HepG2 (cell line): ENCODE measurements at regions not wholly inside any gene's neighbourhood (a gene's known extent, or its start where the extent isn't known, plus 50 kb on each side); places are given as distances from the start of the nearest gene placed in this dataset.

Source experiments
- ATAC-seq: fragments of 200-7000 bp; cut with Tn5 transposase; 3 replicates; pipeline ENCODE4 v1.9.1; 2020; ENCODE audit warnings: mild to moderate bottlenecking, moderate library complexity
- BruUV-seq: library from RNA; stranded (reverse); fragments of 400-500 nt; replicated peaks from 2 replicates; lab custom pipeline; 2021; lab: Mats Ljungman, UMichigan
- CTCF ChIA-PET: fragments of 300-600 bp; formaldehyde crosslinking; extraction: SDS; loops from one replicate; lab custom pipeline; 2021; ENCODE audit warnings: low total read pairs, inconsistent platforms, low intra/inter-chr PET ratio; lab: Yijun Ruan, JAX
- POLR2A ChIA-PET: fragments of 350-600 bp; sonication (Branson Sonifier 250); formaldehyde crosslinking; loops from one replicate; lab custom pipeline; 2020; ENCODE audit warnings: antibody characterized with exemption, inconsistent platforms; lab: Yijun Ruan, JAX
- DNase-seq: peaks from one replicate; pipeline ENCODE4 v3.0.0-alpha.2; 2015; ENCODE audit warnings: low spot score
- FAIRE-seq: peaks from 3 replicates; lab custom pipeline; 2011; peaks lifted over from hg19 to GRCh38; lab: Jason Lieb, UNC
- H2AFZ ChIP-seq: one replicate; pipeline ENCODE4 v1.6.1; 2011; ENCODE audit warnings: low read length, inconsistent platforms
- H3K27ac ChIP-seq: fragments of 300-600 bp; 3 replicates; pipeline ENCODE4 v1.8.0; 2011; ENCODE audit warnings: mixed run types, mild to moderate bottlenecking, mixed read lengths, low read length, inconsistent platforms; ENCODE audit not compliant: insufficient read depth; ENCODE audit errors: extremely low read length
- H3K27me3 ChIP-seq, 2 experiments: fragments of 200-600 bp in 1 of 2; 2 replicates in 1 of 2; 3 replicates in 1 of 2; pipeline versions ENCODE4 v1.6.0 to v1.8.0; 2011; ENCODE audit warnings: low read length in 2 of 2, mild to moderate bottlenecking in 2 of 2, moderate library complexity in 2 of 2, inconsistent platforms in 1 of 2; ENCODE audit not compliant: insufficient read depth in 2 of 2, control insufficient read depth in 1 of 2
- H3K36me3 ChIP-seq, 2 experiments: fragments of 200-600 bp in 1 of 2; replicated peaks in 1 of 2; 2 replicates in 1 of 2; 3 replicates in 1 of 2; pipeline versions ENCODE4 v1.5.1 to v1.8.0; 2011; ENCODE audit warnings: low read length in 2 of 2, inconsistent platforms in 1 of 2; ENCODE audit not compliant: insufficient read depth in 2 of 2, control insufficient read depth in 1 of 2
- H3K4me1 ChIP-seq: 2 replicates; pipeline ENCODE4 v1.5.1; 2012; ENCODE audit warnings: low read length, inconsistent platforms; ENCODE audit not compliant: insufficient read depth
- H3K4me2 ChIP-seq: 2 replicates; pipeline ENCODE4 v1.6.0; 2011; ENCODE audit warnings: low read depth, low read length, inconsistent platforms
- H3K4me3 ChIP-seq, 3 experiments: fragments of 200-600 bp in 1 of 3; sonication (generic), shearing (Covaris generic) in 1 of 3; replicated peaks in 1 of 3; 2 replicates each; pipeline ENCODE4 v1.5.1; 2011 to 2016; ENCODE audit warnings: low read length in 3 of 3, inconsistent platforms in 2 of 3, low read depth in 2 of 3, mild to moderate bottlenecking in 2 of 3, control low read depth in 1 of 3, mixed read lengths in 1 of 3; ENCODE audit not compliant: insufficient read depth in 1 of 3
- H3K79me2 ChIP-seq: one replicate; pipeline ENCODE4 v1.6.1; 2011; ENCODE audit warnings: low read length, inconsistent platforms; ENCODE audit not compliant: insufficient read depth
- H3K9ac ChIP-seq: 2 replicates; pipeline ENCODE4 v1.6.0; 2011; ENCODE audit warnings: mild to moderate bottlenecking, low read depth, low read length, inconsistent platforms; ENCODE audit not compliant: insufficient read depth
- H3K9me3 ChIP-seq: 2 replicates; pipeline ENCODE4 v1.5.1; 2012; ENCODE audit warnings: mild to moderate bottlenecking, low read length
- H4K20me1 ChIP-seq: 2 replicates; pipeline ENCODE4 v1.6.0; 2011; ENCODE audit warnings: inconsistent platforms, mild to moderate bottlenecking, low read length, moderate library complexity; ENCODE audit not compliant: insufficient read depth
- CHCHD3 ChIP-seq: sonication (generic); formaldehyde crosslinking; IDR thresholded peaks from 2 replicates; pipeline ENCODE4 v1.8.0; 2022; ENCODE audit warnings: mild to moderate bottlenecking, missing genetic modification reagents, moderate library complexity
- FIP1L1 ChIP-seq: fragments of 200-400 bp; formaldehyde crosslinking; IDR thresholded peaks from 2 replicates; pipeline ENCODE4 v1.6.1; 2018; ENCODE audit warnings: low read depth, mild to moderate bottlenecking, low read length, moderate library complexity, borderline replicate concordance; ENCODE audit not compliant: insufficient read depth
- HIVEP1 ChIP-seq: sonication (generic); formaldehyde crosslinking; IDR thresholded peaks from 2 replicates; pipeline ENCODE4 v1.4.0; 2020; ENCODE audit warnings: mild to moderate bottlenecking, missing genetic modification reagents
- KMT2B ChIP-seq: IDR thresholded peaks from 2 replicates; pipeline ENCODE4 v1.6.1; 2016; ENCODE audit warnings: missing genetic modification reagents, missing compliant biosample characterization
- NFKB2 ChIP-seq: sonication (generic); formaldehyde crosslinking; IDR thresholded peaks from 2 replicates; pipeline ENCODE4 v1.4.0; 2020; ENCODE audit warnings: missing genetic modification reagents, borderline replicate concordance
- ONECUT2 ChIP-seq: sonication (generic); formaldehyde crosslinking; IDR thresholded peaks from 2 replicates; pipeline ENCODE4 v1.4.0; 2020; ENCODE audit warnings: missing genetic modification reagents
- SPEN ChIP-seq: sonication (generic); formaldehyde crosslinking; IDR thresholded peaks from 2 replicates; pipeline ENCODE4 v1.5.1; 2020; ENCODE audit warnings: low read depth, mild to moderate bottlenecking, missing genetic modification reagents
- ZNF18 ChIP-seq: sonication (generic); formaldehyde crosslinking; IDR thresholded peaks from 2 replicates; pipeline ENCODE4 v1.8.0; 2022; ENCODE audit warnings: mild to moderate bottlenecking, missing genetic modification reagents; ENCODE audit not compliant: insufficient replicate concordance
- ZNF329 ChIP-seq: sonication (generic); formaldehyde crosslinking; IDR thresholded peaks from 2 replicates; pipeline ENCODE4 v1.9.0; 2021; ENCODE audit warnings: low read depth, mild to moderate bottlenecking, missing genetic modification reagents
- ZNF354B ChIP-seq: sonication (generic); formaldehyde crosslinking; IDR thresholded peaks from 2 replicates; pipeline ENCODE4 v1.8.0; 2022; ENCODE audit warnings: mild to moderate bottlenecking, missing genetic modification reagents
- ZNF709 ChIP-seq: sonication (generic); formaldehyde crosslinking; IDR thresholded peaks from 2 replicates; pipeline ENCODE4 v1.5.0; 2020; ENCODE audit warnings: mild to moderate bottlenecking, missing genetic modification reagents
- WGBS: methylation state at CpG from one replicate; pipeline ENCODE4 v1.1.6; 2017; ENCODE audit warnings: low lambda C conversion rate; 5-methylcytosine and 5-hydroxymethylcytosine counted together
- in situ Hi-C: cut with HindIII; loops from 2 replicates; pipeline ENCODE4 v1.10.0; 2017; ENCODE audit warnings: low pct_unique_long_range_greater_than_20kb; ENCODE audit not compliant: extremely low pct_ligation_motif_present
- intact Hi-C: fragments of 100-400 bp; cut with micrococcal nuclease; formaldehyde crosslinking; loops from one replicate; pipeline ENCODE4 v1.10.0; 2022; ENCODE audit not compliant: unreplicated experiment
- TF ChIP-seq, protein P1 (sequence below): sonication (generic); formaldehyde crosslinking; IDR thresholded peaks from 2 replicates; pipeline ENCODE4 v1.4.0; 2020; ENCODE audit warnings: missing genetic modification reagents
- TF ChIP-seq, protein P2 (sequence below): IDR thresholded peaks from 2 replicates; pipeline ENCODE4 v1.6.1; 2012; ENCODE audit warnings: low read depth, low read length, improper control_type of control experiment
- TF ChIP-seq, protein P3 (sequence below): sonication (generic); formaldehyde crosslinking; IDR thresholded peaks from 2 replicates; pipeline ENCODE4 v1.9.0; 2022; ENCODE audit warnings: missing genetic modification reagents, mild to moderate bottlenecking, borderline replicate concordance

DNA sequence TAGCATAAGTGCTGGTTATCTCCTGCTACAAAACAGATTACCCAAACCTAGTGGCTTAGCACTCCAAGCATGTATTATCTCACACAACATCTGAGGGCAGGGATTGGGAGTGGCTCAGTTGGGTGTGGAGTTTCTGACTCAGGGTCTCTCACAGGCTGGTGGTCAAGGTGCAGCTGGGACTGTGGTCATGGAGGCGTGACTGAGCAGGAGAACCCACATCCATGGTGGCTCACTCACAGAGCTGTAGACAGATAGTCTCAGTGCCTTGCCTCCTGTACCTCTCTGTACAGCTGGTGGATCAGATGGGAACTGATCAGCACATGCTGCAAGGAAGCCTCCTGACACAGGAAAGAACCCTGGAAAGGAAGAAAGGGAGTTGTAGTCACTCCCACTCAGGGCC, 83.1 kb upstream of the CST7 start:
- H3K4me2 ChIP-seq: no peak overlapping the region
- H3K4me1 ChIP-seq: peaks cover 5% of the 10 kb centered on the region
- no TSS peak for BruUV-seq
- no peaks in the 10 kb centered on the region for H3K79me2 ChIP-seq
- no peak overlapping the region for H3K9ac ChIP-seq
- in situ Hi-C loops (no loop called here), intact Hi-C loops (no loop called here)
- H3K36me3 ChIP-seq: no peaks in the 10 kb centered on the region
- no peak overlapping the region for H3K27ac ChIP-seq
- no peak for FAIRE-seq
- H4K20me1 ChIP-seq: no peaks in the 10 kb centered on the region
- DNase-seq: no peak
- 0% methylated on average over 1 of the region's 1 CpG for WGBS
- ChIA-PET POLR2A (no interaction called here), CTCF (no interaction called here)
- H2AFZ ChIP-seq: no peak overlapping the region
- H3K9me3 ChIP-seq: peaks cover 26% of the 10 kb centered on the region
- 0 out of 5 replicates have a peak, but pooled peaks cover 0 to 1% of the 10 kb centered on the region in 2 experiments for H3K27me3 ChIP-seq
- no peak for ATAC-seq
- no peak overlapping the region for H3K4me3 ChIP-seq
- TF ChIP-seq NFKB2 (CRISPR knock-in tag) (no peak), ZNF329 (CRISPR knock-in tag) (no peak), CHCHD3 (CRISPR knock-in tag) (no peak), HIVEP1 (no peak), ZNF709 (no peak), ZNF18 (CRISPR knock-in tag) (no peak), ONECUT2 (CRISPR knock-in tag) (no peak), KMT2B (CRISPR knock-in tag) (no peak), SPEN (CRISPR knock-in tag) (no peak), FIP1L1 (no peak), ZNF354B (CRISPR knock-in tag) (no peak)
- TF ChIP-seq, protein P1, sequence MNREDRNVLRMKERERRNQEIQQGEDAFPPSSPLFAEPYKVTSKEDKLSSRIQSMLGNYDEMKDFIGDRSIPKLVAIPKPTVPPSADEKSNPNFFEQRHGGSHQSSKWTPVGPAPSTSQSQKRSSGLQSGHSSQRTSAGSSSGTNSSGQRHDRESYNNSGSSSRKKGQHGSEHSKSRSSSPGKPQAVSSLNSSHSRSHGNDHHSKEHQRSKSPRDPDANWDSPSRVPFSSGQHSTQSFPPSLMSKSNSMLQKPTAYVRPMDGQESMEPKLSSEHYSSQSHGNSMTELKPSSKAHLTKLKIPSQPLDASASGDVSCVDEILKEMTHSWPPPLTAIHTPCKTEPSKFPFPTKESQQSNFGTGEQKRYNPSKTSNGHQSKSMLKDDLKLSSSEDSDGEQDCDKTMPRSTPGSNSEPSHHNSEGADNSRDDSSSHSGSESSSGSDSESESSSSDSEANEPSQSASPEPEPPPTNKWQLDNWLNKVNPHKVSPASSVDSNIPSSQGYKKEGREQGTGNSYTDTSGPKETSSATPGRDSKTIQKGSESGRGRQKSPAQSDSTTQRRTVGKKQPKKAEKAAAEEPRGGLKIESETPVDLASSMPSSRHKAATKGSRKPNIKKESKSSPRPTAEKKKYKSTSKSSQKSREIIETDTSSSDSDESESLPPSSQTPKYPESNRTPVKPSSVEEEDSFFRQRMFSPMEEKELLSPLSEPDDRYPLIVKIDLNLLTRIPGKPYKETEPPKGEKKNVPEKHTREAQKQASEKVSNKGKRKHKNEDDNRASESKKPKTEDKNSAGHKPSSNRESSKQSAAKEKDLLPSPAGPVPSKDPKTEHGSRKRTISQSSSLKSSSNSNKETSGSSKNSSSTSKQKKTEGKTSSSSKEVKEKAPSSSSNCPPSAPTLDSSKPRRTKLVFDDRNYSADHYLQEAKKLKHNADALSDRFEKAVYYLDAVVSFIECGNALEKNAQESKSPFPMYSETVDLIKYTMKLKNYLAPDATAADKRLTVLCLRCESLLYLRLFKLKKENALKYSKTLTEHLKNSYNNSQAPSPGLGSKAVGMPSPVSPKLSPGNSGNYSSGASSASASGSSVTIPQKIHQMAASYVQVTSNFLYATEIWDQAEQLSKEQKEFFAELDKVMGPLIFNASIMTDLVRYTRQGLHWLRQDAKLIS (CRISPR knock-in tag): no peak
- TF ChIP-seq, protein P2, sequence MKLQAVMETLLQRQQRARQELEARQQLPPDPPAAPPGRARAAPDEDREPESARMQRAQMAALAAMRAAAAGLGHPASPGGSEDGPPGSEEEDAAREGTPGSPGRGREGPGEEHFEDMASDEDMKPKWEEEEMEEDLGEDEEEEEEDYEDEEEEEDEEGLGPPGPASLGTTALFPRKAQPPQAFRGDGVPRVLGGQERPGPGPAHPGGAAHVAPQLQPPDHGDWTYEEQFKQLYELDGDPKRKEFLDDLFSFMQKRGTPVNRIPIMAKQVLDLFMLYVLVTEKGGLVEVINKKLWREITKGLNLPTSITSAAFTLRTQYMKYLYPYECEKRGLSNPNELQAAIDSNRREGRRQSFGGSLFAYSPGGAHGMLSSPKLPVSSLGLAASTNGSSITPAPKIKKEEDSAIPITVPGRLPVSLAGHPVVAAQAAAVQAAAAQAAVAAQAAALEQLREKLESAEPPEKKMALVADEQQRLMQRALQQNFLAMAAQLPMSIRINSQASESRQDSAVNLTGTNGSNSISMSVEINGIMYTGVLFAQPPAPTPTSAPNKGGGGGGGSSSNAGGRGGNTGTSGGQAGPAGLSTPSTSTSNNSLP: no peak
- TF ChIP-seq, protein P3, sequence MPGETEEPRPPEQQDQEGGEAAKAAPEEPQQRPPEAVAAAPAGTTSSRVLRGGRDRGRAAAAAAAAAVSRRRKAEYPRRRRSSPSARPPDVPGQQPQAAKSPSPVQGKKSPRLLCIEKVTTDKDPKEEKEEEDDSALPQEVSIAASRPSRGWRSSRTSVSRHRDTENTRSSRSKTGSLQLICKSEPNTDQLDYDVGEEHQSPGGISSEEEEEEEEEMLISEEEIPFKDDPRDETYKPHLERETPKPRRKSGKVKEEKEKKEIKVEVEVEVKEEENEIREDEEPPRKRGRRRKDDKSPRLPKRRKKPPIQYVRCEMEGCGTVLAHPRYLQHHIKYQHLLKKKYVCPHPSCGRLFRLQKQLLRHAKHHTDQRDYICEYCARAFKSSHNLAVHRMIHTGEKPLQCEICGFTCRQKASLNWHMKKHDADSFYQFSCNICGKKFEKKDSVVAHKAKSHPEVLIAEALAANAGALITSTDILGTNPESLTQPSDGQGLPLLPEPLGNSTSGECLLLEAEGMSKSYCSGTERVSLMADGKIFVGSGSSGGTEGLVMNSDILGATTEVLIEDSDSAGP: no peak
